H1 (cell line): ENCODE measurements at regions not wholly inside any gene's neighbourhood (a gene's known extent, or its start where the extent isn't known, plus 50 kb on each side); places are given as distances from the start of the nearest gene placed in this dataset.

Experiments
- BACH1 ChIP-seq: IDR thresholded peaks from 2 replicates; pipeline ENCODE4 v1.6.1; 2012; ENCODE audit warnings: low read length, improper control_type of control experiment
- CHD1 ChIP-seq: IDR thresholded peaks from 2 replicates; pipeline ENCODE4 v1.6.1; 2012; ENCODE audit warnings: low read depth, low read length, improper control_type of control experiment
- EP300 ChIP-seq, 2 experiments: IDR thresholded peaks; 1 replicate in 1 of 2; 2 replicates in 1 of 2; pipeline ENCODE4 v1.6.1; 2011 to 2012; ENCODE audit warnings: low read depth in 2 of 2, low read length in 2 of 2, mild to moderate bottlenecking in 2 of 2, borderline replicate concordance in 1 of 2, inconsistent platforms in 1 of 2, moderate library complexity in 1 of 2
- GABPA ChIP-seq: IDR thresholded peaks from 2 replicates; pipeline ENCODE4 v1.6.1; 2011; ENCODE audit warnings: mild to moderate bottlenecking, low read length, moderate library complexity, borderline replicate concordance; ENCODE audit not compliant: insufficient read depth
- GTF2F1 ChIP-seq: IDR thresholded peaks from 2 replicates; pipeline ENCODE4 v1.6.1; 2012; ENCODE audit warnings: low read depth, low read length, improper control_type of control experiment, borderline replicate concordance
- KDM1A ChIP-seq: fragments of 200-600, 300-600 bp; sonication (generic); IDR thresholded peaks from 2 replicates; pipeline ENCODE4 v1.7.1; 2016; ENCODE audit warnings: mild to moderate bottlenecking, low read length, borderline replicate concordance
- SAP30 ChIP-seq: fragments of 300-600 bp; sonication (generic); IDR thresholded peaks from 2 replicates; pipeline ENCODE4 v1.7.1; 2012; ENCODE audit warnings: low read length, moderate library complexity, mild to moderate bottlenecking, inconsistent platforms; ENCODE audit not compliant: insufficient read depth, insufficient replicate concordance
- SIRT6 ChIP-seq: IDR thresholded peaks from one replicate; pipeline ENCODE4 v1.7.1; 2012; ENCODE audit warnings: low read length, inconsistent platforms
- TAF7 ChIP-seq: optimal IDR thresholded peaks from 2 replicates; pipeline ENCODE3; 2011; ENCODE audit warnings: low read depth, mild to moderate bottlenecking, inconsistent platforms, low read length, moderate library complexity, borderline replicate concordance
- TBP ChIP-seq: IDR thresholded peaks from 2 replicates; pipeline ENCODE4 v1.6.1; 2011; ENCODE audit warnings: low read depth, low read length, improper control_type of control experiment
- TCF12 ChIP-seq: IDR thresholded peaks from 2 replicates; pipeline ENCODE4 v1.6.1; 2011; ENCODE audit warnings: low read depth, mild to moderate bottlenecking, low read length
- ZNF274 ChIP-seq: IDR thresholded peaks from 2 replicates; pipeline ENCODE4 v1.7.0; 2012; ENCODE audit warnings: low read length, borderline replicate concordance; ENCODE audit errors: extremely low read depth
- TF ChIP-seq, protein P1 (sequence below): fragments of 300-600 bp; sonication (generic); IDR thresholded peaks from 2 replicates; pipeline ENCODE4 v1.7.1; 2012; ENCODE audit warnings: low read length, moderate library complexity, mild to moderate bottlenecking, inconsistent platforms; ENCODE audit not compliant: insufficient replicate concordance

DNA sequence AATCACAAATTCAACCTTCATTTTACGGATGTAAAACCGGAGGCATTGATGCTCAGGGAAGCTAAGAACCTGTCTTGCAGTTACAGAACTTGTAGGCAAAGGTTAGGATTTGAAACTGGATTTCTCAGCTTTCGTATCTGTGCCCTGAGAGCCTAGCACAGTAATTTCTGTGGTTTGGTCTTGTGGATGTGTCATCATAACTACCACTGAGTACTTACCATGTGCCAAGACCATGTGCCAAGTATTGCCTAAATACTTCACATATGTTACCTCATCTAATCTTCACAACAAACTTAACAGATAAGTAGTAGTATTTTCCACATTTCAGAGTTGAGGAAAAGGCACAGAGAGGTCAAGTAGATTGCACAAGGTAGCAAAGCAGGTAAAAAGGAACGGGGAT lies 140.7 kb downstream of the NXPE2 start (continued):
- TF ChIP-seq, protein P1, sequence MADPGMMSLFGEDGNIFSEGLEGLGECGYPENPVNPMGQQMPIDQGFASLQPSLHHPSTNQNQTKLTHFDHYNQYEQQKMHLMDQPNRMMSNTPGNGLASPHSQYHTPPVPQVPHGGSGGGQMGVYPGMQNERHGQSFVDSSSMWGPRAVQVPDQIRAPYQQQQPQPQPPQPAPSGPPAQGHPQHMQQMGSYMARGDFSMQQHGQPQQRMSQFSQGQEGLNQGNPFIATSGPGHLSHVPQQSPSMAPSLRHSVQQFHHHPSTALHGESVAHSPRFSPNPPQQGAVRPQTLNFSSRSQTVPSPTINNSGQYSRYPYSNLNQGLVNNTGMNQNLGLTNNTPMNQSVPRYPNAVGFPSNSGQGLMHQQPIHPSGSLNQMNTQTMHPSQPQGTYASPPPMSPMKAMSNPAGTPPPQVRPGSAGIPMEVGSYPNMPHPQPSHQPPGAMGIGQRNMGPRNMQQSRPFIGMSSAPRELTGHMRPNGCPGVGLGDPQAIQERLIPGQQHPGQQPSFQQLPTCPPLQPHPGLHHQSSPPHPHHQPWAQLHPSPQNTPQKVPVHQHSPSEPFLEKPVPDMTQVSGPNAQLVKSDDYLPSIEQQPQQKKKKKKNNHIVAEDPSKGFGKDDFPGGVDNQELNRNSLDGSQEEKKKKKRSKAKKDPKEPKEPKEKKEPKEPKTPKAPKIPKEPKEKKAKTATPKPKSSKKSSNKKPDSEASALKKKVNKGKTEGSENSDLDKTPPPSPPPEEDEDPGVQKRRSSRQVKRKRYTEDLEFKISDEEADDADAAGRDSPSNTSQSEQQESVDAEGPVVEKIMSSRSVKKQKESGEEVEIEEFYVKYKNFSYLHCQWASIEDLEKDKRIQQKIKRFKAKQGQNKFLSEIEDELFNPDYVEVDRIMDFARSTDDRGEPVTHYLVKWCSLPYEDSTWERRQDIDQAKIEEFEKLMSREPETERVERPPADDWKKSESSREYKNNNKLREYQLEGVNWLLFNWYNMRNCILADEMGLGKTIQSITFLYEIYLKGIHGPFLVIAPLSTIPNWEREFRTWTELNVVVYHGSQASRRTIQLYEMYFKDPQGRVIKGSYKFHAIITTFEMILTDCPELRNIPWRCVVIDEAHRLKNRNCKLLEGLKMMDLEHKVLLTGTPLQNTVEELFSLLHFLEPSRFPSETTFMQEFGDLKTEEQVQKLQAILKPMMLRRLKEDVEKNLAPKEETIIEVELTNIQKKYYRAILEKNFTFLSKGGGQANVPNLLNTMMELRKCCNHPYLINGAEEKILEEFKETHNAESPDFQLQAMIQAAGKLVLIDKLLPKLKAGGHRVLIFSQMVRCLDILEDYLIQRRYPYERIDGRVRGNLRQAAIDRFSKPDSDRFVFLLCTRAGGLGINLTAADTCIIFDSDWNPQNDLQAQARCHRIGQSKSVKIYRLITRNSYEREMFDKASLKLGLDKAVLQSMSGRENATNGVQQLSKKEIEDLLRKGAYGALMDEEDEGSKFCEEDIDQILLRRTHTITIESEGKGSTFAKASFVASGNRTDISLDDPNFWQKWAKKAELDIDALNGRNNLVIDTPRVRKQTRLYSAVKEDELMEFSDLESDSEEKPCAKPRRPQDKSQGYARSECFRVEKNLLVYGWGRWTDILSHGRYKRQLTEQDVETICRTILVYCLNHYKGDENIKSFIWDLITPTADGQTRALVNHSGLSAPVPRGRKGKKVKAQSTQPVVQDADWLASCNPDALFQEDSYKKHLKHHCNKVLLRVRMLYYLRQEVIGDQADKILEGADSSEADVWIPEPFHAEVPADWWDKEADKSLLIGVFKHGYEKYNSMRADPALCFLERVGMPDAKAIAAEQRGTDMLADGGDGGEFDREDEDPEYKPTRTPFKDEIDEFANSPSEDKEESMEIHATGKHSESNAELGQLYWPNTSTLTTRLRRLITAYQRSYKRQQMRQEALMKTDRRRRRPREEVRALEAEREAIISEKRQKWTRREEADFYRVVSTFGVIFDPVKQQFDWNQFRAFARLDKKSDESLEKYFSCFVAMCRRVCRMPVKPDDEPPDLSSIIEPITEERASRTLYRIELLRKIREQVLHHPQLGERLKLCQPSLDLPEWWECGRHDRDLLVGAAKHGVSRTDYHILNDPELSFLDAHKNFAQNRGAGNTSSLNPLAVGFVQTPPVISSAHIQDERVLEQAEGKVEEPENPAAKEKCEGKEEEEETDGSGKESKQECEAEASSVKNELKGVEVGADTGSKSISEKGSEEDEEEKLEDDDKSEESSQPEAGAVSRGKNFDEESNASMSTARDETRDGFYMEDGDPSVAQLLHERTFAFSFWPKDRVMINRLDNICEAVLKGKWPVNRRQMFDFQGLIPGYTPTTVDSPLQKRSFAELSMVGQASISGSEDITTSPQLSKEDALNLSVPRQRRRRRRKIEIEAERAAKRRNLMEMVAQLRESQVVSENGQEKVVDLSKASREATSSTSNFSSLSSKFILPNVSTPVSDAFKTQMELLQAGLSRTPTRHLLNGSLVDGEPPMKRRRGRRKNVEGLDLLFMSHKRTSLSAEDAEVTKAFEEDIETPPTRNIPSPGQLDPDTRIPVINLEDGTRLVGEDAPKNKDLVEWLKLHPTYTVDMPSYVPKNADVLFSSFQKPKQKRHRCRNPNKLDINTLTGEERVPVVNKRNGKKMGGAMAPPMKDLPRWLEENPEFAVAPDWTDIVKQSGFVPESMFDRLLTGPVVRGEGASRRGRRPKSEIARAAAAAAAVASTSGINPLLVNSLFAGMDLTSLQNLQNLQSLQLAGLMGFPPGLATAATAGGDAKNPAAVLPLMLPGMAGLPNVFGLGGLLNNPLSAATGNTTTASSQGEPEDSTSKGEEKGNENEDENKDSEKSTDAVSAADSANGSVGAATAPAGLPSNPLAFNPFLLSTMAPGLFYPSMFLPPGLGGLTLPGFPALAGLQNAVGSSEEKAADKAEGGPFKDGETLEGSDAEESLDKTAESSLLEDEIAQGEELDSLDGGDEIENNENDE: no peak
- TF ChIP-seq CHD1: no peak
- no peak for TF ChIP-seq SAP30
- no peak for TF ChIP-seq KDM1A
- no peak for TF ChIP-seq GTF2F1
- TF ChIP-seq EP300 (IDR thresholded peaks at IDR 0.05; ENCODE audit: borderline replicate concordance in 1 of 2, low read depth in 2 of 2, low read length in 2 of 2): no peak
- no peak for TF ChIP-seq ZNF274
- no peak for TF ChIP-seq GABPA
- TF ChIP-seq TBP: no peak
- TF ChIP-seq SIRT6: no peak
- TF ChIP-seq TCF12: no peak
- no peak for TF ChIP-seq BACH1
- no peak for TF ChIP-seq TAF7
